NCI-H2171 (cell line): ENCODE measurements at regions not wholly inside any gene's neighbourhood (a gene's known extent, or its start where the extent isn't known, plus 50 kb on each side); places are given as distances from the start of the nearest gene placed in this dataset.

Experiments
- DNase-seq: peaks from one replicate; lab custom pipeline; 2025; lab: John Stamatoyannopoulos, UW

DNA sequence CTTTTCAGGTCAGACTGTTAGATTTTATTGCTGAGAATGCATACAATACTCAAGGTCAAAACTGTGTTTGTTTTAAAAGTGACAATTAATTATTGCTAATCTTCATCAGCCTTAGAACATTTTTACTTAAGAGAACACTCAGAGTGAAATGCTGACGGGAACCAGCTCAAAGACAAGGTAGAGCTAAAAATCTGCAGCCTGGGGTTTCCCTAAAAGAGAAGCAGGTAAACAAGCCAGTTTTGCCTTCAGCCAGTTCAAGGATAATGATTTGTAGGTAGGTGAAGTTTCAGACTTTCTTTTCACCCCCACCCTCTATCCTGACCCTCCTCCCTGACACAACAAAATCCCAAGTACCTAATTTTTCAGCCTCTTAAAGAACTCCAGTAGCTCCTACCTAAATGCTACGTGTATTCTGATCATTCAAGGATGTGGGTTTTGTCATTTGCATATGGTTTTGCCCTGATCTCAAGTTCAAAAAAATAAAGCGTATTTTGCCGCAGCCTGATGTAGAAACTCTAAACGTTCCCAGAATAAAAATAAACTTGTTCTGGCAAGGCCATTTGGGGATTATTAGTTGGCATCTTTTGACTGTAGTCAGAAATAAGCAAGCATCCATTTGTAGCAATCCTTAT is 407.2 kb downstream of the EFNA5 start:
- no peak for DNase-seq

DNA sequence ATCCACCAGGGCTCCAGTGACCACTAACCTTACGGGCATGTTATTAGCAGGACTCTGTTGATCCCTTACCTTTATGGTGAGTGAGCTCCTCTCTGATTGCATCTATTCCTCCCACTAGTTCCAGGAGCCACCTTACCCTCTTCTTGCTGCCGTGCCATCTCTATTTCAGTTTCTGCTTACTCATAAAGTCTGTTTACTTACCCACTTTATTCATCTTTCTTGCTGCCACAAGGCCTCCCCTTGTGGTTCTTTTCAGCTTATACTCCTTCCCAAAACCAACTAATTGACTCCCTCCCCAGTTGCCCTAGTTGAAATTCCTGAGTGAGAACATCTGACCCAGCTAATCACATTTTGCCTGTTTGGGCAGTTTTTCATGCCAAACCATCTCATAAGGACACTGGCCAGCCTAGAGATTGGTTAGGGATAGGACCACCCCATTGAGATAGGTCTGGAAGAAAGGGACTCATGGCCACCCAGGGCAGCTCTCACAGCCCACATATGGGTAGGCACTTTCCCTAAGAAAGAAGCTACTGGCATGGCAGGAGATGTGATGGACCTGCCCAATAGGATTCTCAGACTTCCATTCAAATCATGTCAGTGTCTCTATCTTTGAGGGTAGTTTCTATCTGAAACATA is 412.7 kb downstream of the EFNA5 start:
- DNase-seq, result no peak

DNA sequence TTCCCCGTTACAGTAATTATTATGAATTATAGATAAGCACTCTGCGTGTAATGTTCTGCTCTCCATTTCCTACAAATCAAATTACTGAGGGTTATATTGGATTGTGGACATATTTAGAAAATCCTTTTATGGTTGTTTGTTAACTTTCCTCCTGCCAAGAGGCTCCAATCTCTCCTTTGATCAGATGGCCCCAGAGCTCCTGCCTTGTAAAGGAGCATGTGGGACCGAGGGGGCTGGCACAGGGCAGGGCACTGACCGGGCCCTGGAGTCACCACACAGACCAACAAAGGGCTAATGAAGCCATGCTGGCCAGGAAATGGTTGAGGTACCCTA is 415.9 kb downstream of the EFNA5 start:
- no peak for DNase-seq

GRCh38 chr5:107254214-107254901 is 416.4 kb downstream of the EFNA5 start:
- DNase-seq, result no peak

DNA sequence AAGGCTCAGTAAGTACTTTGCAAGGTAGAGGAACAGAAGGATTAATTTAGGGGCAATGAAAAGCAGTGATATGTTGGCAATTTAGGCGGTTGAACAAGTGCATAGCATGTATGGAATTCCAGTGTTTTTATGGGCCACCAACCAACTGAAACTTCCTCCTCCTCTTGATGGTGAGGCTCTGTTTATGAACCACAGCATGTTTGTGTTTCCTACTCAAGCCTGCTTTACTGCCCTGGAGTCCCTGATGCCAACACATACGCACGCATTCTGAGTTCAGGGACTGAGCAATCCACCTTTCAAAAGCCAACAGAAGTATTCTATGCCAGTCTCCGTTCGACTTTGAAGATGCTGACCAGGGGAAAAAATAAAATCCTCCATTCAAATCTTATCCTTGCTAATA is 417.5 kb downstream of the EFNA5 start:
- no peak for DNase-seq

DNA sequence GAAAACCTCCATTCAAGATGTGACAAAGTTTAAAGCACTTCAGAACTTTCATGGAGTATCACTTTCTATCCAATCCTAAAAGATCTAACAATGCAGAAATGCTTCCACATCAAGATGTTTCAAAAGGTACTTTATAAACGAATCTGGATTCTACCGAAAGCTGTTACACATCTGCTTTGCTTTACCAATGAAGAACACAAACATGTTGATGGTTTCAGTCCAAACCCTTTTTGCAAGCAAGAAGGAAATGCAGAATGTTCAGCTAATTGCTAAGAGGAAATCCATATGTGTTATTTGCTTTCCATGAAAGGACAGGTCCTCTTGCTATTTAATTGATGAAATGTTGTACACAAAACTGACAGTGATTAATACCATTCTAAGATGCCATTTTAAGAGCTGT is 419.6 kb downstream of the EFNA5 start:
- no peak for DNase-seq

DNA sequence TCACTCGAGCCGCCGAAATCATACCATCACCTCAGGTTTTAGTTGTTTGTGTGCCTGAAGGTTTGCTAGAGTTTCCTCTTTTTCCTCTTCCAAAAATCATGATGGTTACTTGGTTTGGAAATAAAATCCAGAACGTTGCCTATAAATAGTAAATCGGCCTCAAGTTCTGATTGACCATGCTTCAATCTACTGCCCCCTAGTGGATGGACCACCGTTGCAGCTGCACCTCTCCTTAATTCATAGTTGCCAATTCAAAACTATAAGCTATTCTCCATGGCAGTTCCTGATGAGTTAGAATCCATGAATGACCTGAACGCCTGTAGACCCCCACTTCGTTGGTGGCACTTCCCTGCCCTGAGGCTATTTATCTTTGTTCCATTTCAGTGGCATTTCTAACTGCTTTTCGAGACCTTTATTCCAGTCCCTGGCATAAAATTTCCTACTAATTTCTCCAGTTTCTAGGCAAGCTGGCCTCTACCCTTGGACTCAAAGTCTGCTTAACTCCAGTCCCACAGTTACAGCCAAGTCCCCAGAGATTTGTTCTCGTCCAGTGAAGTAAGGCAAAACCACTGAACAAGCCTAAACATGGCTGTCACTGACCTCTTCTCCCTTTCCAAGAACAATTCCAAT is 422.6 kb downstream of the EFNA5 start:
- DNase-seq, result no peak

DNA sequence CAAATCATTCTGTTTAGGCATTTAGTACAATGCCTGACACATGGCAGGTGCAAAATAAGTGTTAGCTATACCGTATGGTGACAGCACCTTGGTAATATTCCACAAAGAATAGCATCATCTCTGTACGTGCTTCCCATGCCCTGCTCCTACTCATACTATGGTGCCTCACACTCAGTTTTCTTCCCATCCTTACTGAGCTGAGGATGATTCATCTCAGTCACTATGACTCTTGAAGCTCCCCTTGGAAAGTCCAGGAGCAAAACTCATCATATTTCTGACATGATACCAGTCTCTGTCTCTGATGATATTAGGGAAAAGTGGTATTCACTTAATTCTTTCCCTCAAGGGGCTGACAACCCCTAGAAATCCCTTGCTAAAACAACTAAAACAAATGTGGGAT is 423.3 kb downstream of the EFNA5 start:
- no peak for DNase-seq

GRCh38 chr5:107243220-107243579 is 427.5 kb downstream of the EFNA5 start:
- no peak for DNase-seq

GRCh38 chr5:107242411-107243219 is 428.1 kb downstream of the EFNA5 start:
- no peak for DNase-seq

GRCh38 chr5:107241841-107242240 is 428.9 kb downstream of the EFNA5 start:
- DNase-seq, result no peak

DNA sequence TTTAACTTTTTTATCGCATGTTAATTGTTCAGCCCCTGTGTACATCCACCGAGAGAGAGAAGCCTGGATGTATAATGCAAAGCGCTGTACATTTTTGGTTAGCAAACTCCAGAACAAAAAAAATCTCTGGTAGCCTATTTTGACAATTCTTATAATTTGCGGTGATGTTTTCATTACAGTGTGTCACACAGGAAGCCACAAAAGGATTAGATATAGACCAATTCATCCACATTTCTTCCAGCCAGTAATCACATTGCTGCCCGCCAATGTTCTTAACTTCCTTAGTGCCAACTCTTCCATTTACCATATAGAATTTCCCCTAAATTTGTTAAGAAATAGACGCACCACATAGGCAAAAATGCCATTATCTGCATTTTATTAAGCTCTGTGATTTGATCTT is 435.6 kb downstream of the EFNA5 start:
- DNase-seq, result no peak

DNA sequence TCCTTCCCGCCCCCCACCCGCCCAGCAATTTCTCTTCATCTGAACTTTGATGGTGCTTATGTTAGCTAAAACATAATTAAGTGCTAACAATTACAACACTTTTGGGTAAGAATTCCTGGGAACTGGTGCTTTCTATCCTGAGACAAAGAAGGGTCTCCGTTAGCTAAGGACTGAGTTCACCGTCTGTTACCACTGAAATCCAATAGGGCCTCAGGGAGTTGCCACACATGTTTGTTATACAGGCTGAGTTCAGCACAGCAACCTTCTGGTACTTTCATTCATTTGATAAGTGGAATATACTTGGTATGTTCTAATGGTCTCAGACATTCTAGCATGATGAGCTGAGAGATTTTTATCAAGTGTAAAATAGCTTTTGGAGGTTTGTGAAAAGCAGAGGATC is 437.9 kb downstream of the EFNA5 start:
- peak; percentile 62 for DNase-seq

- DNase-seq, result no peak
These were observed 438.4 kb downstream of the EFNA5 start for GRCh38 chr5:107232293-107232692.

DNA sequence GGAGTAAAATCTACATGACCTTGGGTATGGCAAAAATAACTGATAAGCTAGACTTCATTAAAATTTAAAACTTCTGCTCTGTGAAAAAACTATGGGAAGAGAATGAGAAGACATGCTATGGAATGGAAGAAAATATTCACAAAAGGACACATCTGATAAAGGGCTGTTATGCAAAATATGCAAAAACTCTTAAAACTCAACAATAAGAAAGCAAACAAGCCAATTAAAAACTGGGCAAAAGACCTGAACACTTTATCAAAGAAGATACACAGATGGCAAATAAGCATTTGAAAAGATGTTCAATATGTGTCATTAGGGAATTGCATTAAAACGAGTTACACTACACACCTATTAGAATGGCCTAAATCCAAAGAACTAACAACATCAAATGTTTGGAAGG is 439.5 kb downstream of the EFNA5 start:
- DNase-seq, result no peak

GRCh38 chr5:107230367-107230766 is 440.4 kb downstream of the EFNA5 start:
- DNase-seq, result no peak

GRCh38 chr5:107228226-107228625 is 442.5 kb downstream of the EFNA5 start:
- no peak for DNase-seq

DNA sequence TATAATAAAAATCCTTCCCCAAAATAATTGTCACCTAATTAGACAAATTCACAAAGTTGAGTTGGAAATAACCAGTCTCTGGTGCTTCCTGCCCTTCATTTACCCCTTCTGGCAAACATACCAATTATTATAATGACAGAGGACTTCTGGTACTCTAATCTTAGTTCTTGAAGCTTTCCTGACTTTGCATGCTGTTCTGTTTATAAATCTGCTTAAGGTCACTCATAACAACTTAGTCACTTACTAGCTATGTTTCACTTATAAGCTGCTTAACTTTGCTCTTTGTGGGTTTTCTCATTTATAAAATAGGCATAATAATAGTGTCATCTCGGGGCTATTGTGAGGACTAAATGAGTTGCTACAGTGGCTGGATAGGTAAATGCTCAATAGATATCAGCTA is 446.5 kb downstream of the EFNA5 start:
- DNase-seq, result no peak

DNA sequence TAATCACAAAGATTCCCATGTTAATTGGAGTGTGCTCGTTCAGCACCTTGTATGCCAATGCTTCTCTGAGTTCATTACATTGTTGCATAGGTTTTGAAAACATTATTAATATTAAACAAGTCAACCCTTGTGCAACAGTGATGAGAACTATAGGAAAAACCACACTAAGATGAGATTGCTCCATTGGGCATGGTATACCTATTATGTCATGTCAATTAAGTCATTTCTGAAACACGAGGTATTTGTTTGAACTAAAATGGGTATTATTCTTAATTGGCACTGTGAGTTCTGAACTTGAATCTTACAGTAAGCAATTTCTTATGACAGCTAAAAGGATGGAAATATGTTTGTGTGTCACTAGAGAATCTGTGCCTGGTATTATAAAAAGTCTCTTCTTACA is 447.7 kb downstream of the EFNA5 start:
- no peak for DNase-seq

GRCh38 chr5:107219993-107220392 is 450.7 kb downstream of the EFNA5 start:
- no peak for DNase-seq

- no peak for DNase-seq
These were observed 452.1 kb downstream of the EFNA5 start for GRCh38 chr5:107218457-107219193.

- DNase-seq, result no peak
These were observed 453.0 kb downstream of the EFNA5 start for GRCh38 chr5:107217721-107218130.
